ENCODE measurements at regions not wholly inside any gene's neighbourhood (a gene's known extent, or its start where the extent isn't known, plus 50 kb on each side); places are given as distances from the start of the nearest gene placed in this dataset.

- Mint-ChIP-seq H3K27me3 (no peaks in the 10 kb centered on the region), H3K4me1 (ENCODE audit: low read depth) (no peaks in the 10 kb centered on the region), H3K27ac (no peak overlapping the region), H3K36me3 (ENCODE audit: insufficient read depth) (no peaks in the 10 kb centered on the region), H3K4me3 (ENCODE audit: low read depth) (no peak overlapping the region), H3K9me3 (ENCODE audit: low read depth) (no peaks in the 10 kb centered on the region)
- DNase-seq (ENCODE audit: low spot score, unreplicated experiment): no peak
- TF ChIP-seq, protein P1, sequence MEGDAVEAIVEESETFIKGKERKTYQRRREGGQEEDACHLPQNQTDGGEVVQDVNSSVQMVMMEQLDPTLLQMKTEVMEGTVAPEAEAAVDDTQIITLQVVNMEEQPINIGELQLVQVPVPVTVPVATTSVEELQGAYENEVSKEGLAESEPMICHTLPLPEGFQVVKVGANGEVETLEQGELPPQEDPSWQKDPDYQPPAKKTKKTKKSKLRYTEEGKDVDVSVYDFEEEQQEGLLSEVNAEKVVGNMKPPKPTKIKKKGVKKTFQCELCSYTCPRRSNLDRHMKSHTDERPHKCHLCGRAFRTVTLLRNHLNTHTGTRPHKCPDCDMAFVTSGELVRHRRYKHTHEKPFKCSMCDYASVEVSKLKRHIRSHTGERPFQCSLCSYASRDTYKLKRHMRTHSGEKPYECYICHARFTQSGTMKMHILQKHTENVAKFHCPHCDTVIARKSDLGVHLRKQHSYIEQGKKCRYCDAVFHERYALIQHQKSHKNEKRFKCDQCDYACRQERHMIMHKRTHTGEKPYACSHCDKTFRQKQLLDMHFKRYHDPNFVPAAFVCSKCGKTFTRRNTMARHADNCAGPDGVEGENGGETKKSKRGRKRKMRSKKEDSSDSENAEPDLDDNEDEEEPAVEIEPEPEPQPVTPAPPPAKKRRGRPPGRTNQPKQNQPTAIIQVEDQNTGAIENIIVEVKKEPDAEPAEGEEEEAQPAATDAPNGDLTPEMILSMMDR (IDR thresholded peaks at IDR 0.05; ENCODE audit: unreplicated experiment): no peak
Observed at GRCh38 chr3:99212969-99213368, 311.5 kb upstream of the DCBLD2 start.

DNA sequence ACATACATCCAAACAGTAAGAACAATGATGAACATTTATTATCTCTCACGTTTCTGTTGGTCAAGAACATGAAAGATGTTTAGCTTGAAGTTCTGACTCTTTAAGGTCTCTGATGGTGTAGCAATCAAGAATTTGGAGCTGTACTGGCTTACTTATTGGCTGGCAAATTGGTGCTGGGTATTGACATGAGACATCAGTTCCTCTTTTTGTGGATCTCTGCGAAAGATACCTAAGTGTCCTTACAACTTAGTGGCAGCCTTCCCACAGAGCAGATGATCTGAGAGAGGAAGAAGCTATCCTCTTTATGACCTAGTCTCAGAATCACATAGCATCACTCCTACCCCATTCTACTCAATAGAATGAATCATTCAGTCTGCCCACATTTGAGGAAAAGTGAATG is 309.8 kb upstream of the DCBLD2 start:
- no peaks in the 10 kb centered on the region for H3K4me1 Mint-ChIP-seq (ENCODE audit: low read depth)
- H3K9me3 Mint-ChIP-seq (ENCODE audit: low read depth): no peaks in the 10 kb centered on the region
- no peaks in the 10 kb centered on the region for H3K36me3 Mint-ChIP-seq (ENCODE audit: insufficient read depth)

DNA sequence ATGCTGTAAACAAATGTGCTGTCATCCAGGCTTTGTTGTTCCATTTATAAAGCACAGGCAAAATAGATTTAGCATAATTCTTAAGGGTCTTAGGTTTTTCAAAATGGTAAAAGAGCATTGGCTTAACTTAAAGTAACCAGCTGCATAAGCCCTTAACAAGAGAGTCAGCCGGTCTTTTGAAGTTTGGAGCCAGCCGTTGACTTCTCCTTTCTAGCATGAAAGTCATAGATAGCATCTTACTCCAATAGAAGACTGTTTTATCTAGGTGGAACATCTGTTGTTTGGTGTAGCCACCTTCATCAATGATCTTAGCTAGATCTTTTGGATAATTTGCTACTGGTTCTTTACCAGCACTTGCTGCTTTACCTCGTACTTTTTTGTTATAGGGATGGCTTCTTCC is 297.5 kb upstream of the DCBLD2 start:
- H3K4me1 Mint-ChIP-seq (ENCODE audit: low read depth): no peaks in the 10 kb centered on the region
- H3K27me3 Mint-ChIP-seq: no peaks in the 10 kb centered on the region
- H3K27ac Mint-ChIP-seq: no peak overlapping the region
- DNase-seq (ENCODE audit: low spot score, unreplicated experiment): no peak
- H3K36me3 Mint-ChIP-seq (ENCODE audit: insufficient read depth): no peaks in the 10 kb centered on the region
- TF ChIP-seq, protein P1 (IDR thresholded peaks at IDR 0.05; ENCODE audit: unreplicated experiment): no peak
- no peaks in the 10 kb centered on the region for H3K9me3 Mint-ChIP-seq (ENCODE audit: low read depth)
- no peak overlapping the region for H3K4me3 Mint-ChIP-seq (ENCODE audit: low read depth)

More for the DNA sequence above, 309.8 kb upstream of the DCBLD2 start:
- Mint-ChIP-seq H3K4me3 (ENCODE audit: low read depth) (no peak overlapping the region), H3K27me3 (no peaks in the 10 kb centered on the region), H3K27ac (no peak overlapping the region)
- DNase-seq (ENCODE audit: low spot score, unreplicated experiment): no peak
- TF ChIP-seq, protein P1 (IDR thresholded peaks at IDR 0.05; ENCODE audit: unreplicated experiment): no peak

GRCh38 chr3:99191186-99191585 is 289.7 kb upstream of the DCBLD2 start:
- Mint-ChIP-seq H3K27ac (no peak overlapping the region), H3K9me3 (ENCODE audit: low read depth) (no peaks in the 10 kb centered on the region), H3K27me3 (no peaks in the 10 kb centered on the region), H3K4me1 (ENCODE audit: low read depth) (no peaks in the 10 kb centered on the region), H3K36me3 (ENCODE audit: insufficient read depth) (no peaks in the 10 kb centered on the region), H3K4me3 (ENCODE audit: low read depth) (no peak overlapping the region)
- TF ChIP-seq, protein P1 (IDR thresholded peaks at IDR 0.05; ENCODE audit: unreplicated experiment): no peak
- no peak for DNase-seq (ENCODE audit: low spot score, unreplicated experiment)

- Mint-ChIP-seq H3K27me3 (no peaks in the 10 kb centered on the region), H3K27ac (no peak overlapping the region), H3K36me3 (ENCODE audit: insufficient read depth) (no peaks in the 10 kb centered on the region), H3K9me3 (ENCODE audit: low read depth) (no peaks in the 10 kb centered on the region), H3K4me1 (ENCODE audit: low read depth) (no peaks in the 10 kb centered on the region), H3K4me3 (ENCODE audit: low read depth) (no peak overlapping the region)
- TF ChIP-seq, protein P1 (IDR thresholded peaks at IDR 0.05; ENCODE audit: unreplicated experiment): no peak
- no peak for DNase-seq (ENCODE audit: low spot score, unreplicated experiment)
Observed at GRCh38 chr3:99188936-99189335, 287.4 kb upstream of the DCBLD2 start.

Data from progenitor cell of endocrine pancreas (in vitro differentiated cells).